ENCODE measurements at regions not wholly inside any gene's neighbourhood (a gene's known extent, or its start where the extent isn't known, plus 50 kb on each side); places are given as distances from the start of the nearest gene placed in this dataset.

- H3K4me1 ChIP-seq (ENCODE audit: insufficient read depth) = no peaks in the 10 kb centered on the region
- H3K4me3 ChIP-seq = no peak overlapping the region
- Mint-ChIP-seq H3K27ac (no peak overlapping the region), H3K9me3 (peaks cover 7% of the 10 kb centered on the region; the same call in 1 of the 3 replicates), H3K27me3 (ENCODE audit: insufficient read depth, low read depth, poor library complexity) (no peaks in the 10 kb centered on the region), H3K4me3 (no peak overlapping the region), H3K36me3 (ENCODE audit: low read depth) (peaks cover 4% of the 10 kb centered on the region; the same call in 2 of the 3 replicates), H3K4me1 (no peaks in the 10 kb centered on the region)
- ATAC-seq = no peak
- no peak for DNase-seq (ENCODE audit: low spot score)
- H3K9me2 ChIP-seq (ENCODE audit: insufficient read depth) = no peaks in the 10 kb centered on the region
- no peaks in the 10 kb centered on the region for H3K27me3 ChIP-seq (ENCODE audit: insufficient read depth)
- H3K79me2 ChIP-seq (replicated peaks; ENCODE audit: insufficient read depth) = no peaks in the 10 kb centered on the region
- H3K4me2 ChIP-seq = no peak overlapping the region
- H3K27ac ChIP-seq (ENCODE audit: low read depth) = no peak overlapping the region
- H3K36me3 ChIP-seq (ENCODE audit: insufficient read depth) = no peaks in the 10 kb centered on the region
- no peak for TF ChIP-seq CREB1 (CRISPR knock-in tag; IDR thresholded peaks at IDR 0.05; ENCODE audit: low read depth)
- no peak for TF ChIP-seq EZH2 (IDR thresholded peaks at IDR 0.05; ENCODE audit: low read depth, unreplicated experiment)
- no peak for TF ChIP-seq ETS1 (IDR thresholded peaks at IDR 0.05)
- TF ChIP-seq ZNF114 (CRISPR knock-in tag; IDR thresholded peaks at IDR 0.05) = no peak
- TF ChIP-seq POLR2AphosphoS5 (IDR thresholded peaks at IDR 0.05; ENCODE audit: low read depth) = no peak
- TF ChIP-seq, protein P1, sequence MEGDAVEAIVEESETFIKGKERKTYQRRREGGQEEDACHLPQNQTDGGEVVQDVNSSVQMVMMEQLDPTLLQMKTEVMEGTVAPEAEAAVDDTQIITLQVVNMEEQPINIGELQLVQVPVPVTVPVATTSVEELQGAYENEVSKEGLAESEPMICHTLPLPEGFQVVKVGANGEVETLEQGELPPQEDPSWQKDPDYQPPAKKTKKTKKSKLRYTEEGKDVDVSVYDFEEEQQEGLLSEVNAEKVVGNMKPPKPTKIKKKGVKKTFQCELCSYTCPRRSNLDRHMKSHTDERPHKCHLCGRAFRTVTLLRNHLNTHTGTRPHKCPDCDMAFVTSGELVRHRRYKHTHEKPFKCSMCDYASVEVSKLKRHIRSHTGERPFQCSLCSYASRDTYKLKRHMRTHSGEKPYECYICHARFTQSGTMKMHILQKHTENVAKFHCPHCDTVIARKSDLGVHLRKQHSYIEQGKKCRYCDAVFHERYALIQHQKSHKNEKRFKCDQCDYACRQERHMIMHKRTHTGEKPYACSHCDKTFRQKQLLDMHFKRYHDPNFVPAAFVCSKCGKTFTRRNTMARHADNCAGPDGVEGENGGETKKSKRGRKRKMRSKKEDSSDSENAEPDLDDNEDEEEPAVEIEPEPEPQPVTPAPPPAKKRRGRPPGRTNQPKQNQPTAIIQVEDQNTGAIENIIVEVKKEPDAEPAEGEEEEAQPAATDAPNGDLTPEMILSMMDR (conservative IDR thresholded peaks at IDR 0.05; ENCODE audit: low read depth in 2 of 2) = no peak
- TF ChIP-seq JUNB (IDR thresholded peaks at IDR 0.05; ENCODE audit: unreplicated experiment) = no peak
- TF ChIP-seq NANOG (IDR thresholded peaks at IDR 0.05; ENCODE audit: borderline replicate concordance) = no peak
- no peak for TF ChIP-seq ZNF331 (CRISPR knock-in tag; IDR thresholded peaks at IDR 0.05; ENCODE audit: low read depth)
- TF ChIP-seq, protein P2, sequence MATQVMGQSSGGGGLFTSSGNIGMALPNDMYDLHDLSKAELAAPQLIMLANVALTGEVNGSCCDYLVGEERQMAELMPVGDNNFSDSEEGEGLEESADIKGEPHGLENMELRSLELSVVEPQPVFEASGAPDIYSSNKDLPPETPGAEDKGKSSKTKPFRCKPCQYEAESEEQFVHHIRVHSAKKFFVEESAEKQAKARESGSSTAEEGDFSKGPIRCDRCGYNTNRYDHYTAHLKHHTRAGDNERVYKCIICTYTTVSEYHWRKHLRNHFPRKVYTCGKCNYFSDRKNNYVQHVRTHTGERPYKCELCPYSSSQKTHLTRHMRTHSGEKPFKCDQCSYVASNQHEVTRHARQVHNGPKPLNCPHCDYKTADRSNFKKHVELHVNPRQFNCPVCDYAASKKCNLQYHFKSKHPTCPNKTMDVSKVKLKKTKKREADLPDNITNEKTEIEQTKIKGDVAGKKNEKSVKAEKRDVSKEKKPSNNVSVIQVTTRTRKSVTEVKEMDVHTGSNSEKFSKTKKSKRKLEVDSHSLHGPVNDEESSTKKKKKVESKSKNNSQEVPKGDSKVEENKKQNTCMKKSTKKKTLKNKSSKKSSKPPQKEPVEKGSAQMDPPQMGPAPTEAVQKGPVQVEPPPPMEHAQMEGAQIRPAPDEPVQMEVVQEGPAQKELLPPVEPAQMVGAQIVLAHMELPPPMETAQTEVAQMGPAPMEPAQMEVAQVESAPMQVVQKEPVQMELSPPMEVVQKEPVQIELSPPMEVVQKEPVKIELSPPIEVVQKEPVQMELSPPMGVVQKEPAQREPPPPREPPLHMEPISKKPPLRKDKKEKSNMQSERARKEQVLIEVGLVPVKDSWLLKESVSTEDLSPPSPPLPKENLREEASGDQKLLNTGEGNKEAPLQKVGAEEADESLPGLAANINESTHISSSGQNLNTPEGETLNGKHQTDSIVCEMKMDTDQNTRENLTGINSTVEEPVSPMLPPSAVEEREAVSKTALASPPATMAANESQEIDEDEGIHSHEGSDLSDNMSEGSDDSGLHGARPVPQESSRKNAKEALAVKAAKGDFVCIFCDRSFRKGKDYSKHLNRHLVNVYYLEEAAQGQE (IDR thresholded peaks at IDR 0.05; ENCODE audit: unreplicated experiment) = no peak
- TF ChIP-seq ZNF462 (CRISPR knock-in tag; IDR thresholded peaks at IDR 0.05) = no peak
- no peak for TF ChIP-seq EZH2phosphoT487 (IDR thresholded peaks at IDR 0.05; ENCODE audit: unreplicated experiment)
- TF ChIP-seq STAT1 (IDR thresholded peaks at IDR 0.05; ENCODE audit: unreplicated experiment) = no peak
- H2AFZ ChIP-seq = no peak overlapping the region
- no peaks in the 10 kb centered on the region for H4K20me1 ChIP-seq (replicated peaks; ENCODE audit: insufficient read depth)
- H3F3A ChIP-seq (replicated peaks; ENCODE audit: low read depth) = no peaks in the 10 kb centered on the region
Observed at GRCh38 chr5:136439367-136439766, 74.0 kb upstream of the TRPC7 start.

Measured in GM23338 (cell line).